ENCODE measurements at regions not wholly inside any gene's neighbourhood (a gene's known extent, or its start where the extent isn't known, plus 50 kb on each side); places are given as distances from the start of the nearest gene placed in this dataset.

GRCh38 chr11:104390651-104391050, 226.7 kb upstream of the PDGFD start:
- H3K36me3 ChIP-seq, result no peaks in the 10 kb centered on the region
- no peaks in the 10 kb centered on the region for H3K9me3 ChIP-seq
- no peaks in the 10 kb centered on the region for H3K27me3 ChIP-seq (replicated peaks; ENCODE audit: insufficient read depth)
- DNase-seq (ENCODE audit: low spot score) (no peak), ATAC-seq (ENCODE audit: insufficient number of reproducible peaks, low FRiP score, low read depth) (no peak)
- H3K27ac ChIP-seq, result no peak overlapping the region
- no peaks in the 10 kb centered on the region for H3K4me1 ChIP-seq (ENCODE audit: control insufficient read depth in 1 of 2, low read depth in 2 of 2)
- no peak overlapping the region for H3K4me3 ChIP-seq
- no peak for TF ChIP-seq CTCF (IDR thresholded peaks at IDR 0.05)

GRCh38 chr11:104385884-104386283, 221.9 kb upstream of the PDGFD start:
- H3K9me3 ChIP-seq, result no peaks in the 10 kb centered on the region
- no peak for DNase-seq (ENCODE audit: low spot score)
- H3K27ac ChIP-seq, result no peak overlapping the region
- TF ChIP-seq CTCF (IDR thresholded peaks at IDR 0.05), result no peak
- H3K4me1 ChIP-seq (ENCODE audit: control insufficient read depth in 1 of 2, low read depth in 2 of 2), result peaks cover 2% of the 10 kb centered on the region in 2 donors
- no peak overlapping the region for H3K4me3 ChIP-seq
- H3K36me3 ChIP-seq, result no peaks in the 10 kb centered on the region
- ATAC-seq (ENCODE audit: insufficient number of reproducible peaks, low FRiP score, low read depth), result no peak
- H3K27me3 ChIP-seq (replicated peaks; ENCODE audit: insufficient read depth), result no peaks in the 10 kb centered on the region

GRCh38 chr11:104380358-104380757, 216.4 kb upstream of the PDGFD start:
- DNase-seq (ENCODE audit: low spot score) (no peak), ATAC-seq (ENCODE audit: insufficient number of reproducible peaks, low FRiP score, low read depth) (no peak)
- Histone ChIP-seq H3K4me1 (ENCODE audit: control insufficient read depth in 1 of 2, low read depth in 2 of 2) (peaks cover 7 to 13% of the 10 kb centered on the region in 2 donors), H3K9me3 (no peaks in the 10 kb centered on the region), H3K4me3 (no peak overlapping the region), H3K27ac (peak overlapping the region in 1 of 2 donors; percentile 47), H3K36me3 (no peaks in the 10 kb centered on the region), H3K27me3 (replicated peaks; ENCODE audit: insufficient read depth) (no peaks in the 10 kb centered on the region)
- no peak for TF ChIP-seq CTCF (IDR thresholded peaks at IDR 0.05)

- Histone ChIP-seq H3K9me3 (no peaks in the 10 kb centered on the region), H3K4me3 (no peak overlapping the region), H3K4me1 (ENCODE audit: control insufficient read depth in 1 of 2, low read depth in 2 of 2) (peaks cover 4% of the 10 kb centered on the region in 2 donors), H3K27ac (no peak overlapping the region), H3K36me3 (no peaks in the 10 kb centered on the region), H3K27me3 (replicated peaks; ENCODE audit: insufficient read depth) (no peaks in the 10 kb centered on the region)
- no peak for TF ChIP-seq CTCF (IDR thresholded peaks at IDR 0.05)
- DNase-seq (ENCODE audit: low spot score) (no peak), ATAC-seq (ENCODE audit: insufficient number of reproducible peaks, low FRiP score, low read depth) (peak; percentile 66)
Measured at GRCh38 chr11:104372111-104372510, 208.2 kb upstream of the PDGFD start.

GRCh38 chr11:104370478-104370877, 206.5 kb upstream of the PDGFD start:
- Histone ChIP-seq H3K9me3 (no peaks in the 10 kb centered on the region), H3K4me3 (no peak overlapping the region), H3K27me3 (replicated peaks; ENCODE audit: insufficient read depth) (no peaks in the 10 kb centered on the region), H3K4me1 (ENCODE audit: control insufficient read depth in 1 of 2, low read depth in 2 of 2) (peaks cover 4% of the 10 kb centered on the region in 2 donors), H3K36me3 (no peaks in the 10 kb centered on the region), H3K27ac (no peak overlapping the region)
- ATAC-seq (ENCODE audit: insufficient number of reproducible peaks, low FRiP score, low read depth), result no peak
- DNase-seq (ENCODE audit: low spot score), result no peak
- no peak for TF ChIP-seq CTCF (IDR thresholded peaks at IDR 0.05)
